ENCODE measurements at regions not wholly inside any gene's neighbourhood (a gene's known extent, or its start where the extent isn't known, plus 50 kb on each side); places are given as distances from the start of the nearest gene placed in this dataset.

GRCh38 chrX:42109428-42109827 lies 186.1 kb upstream of the CASK start:
- Histone ChIP-seq H3K4me1 (ENCODE audit: insufficient read depth, insufficient read length) (no peaks in the 10 kb centered on the region), H3K4me3 (ENCODE audit: insufficient read length, low read depth) (no peak overlapping the region), H3K36me3 (ENCODE audit: insufficient read depth, insufficient read length, low read length) (no peaks in the 10 kb centered on the region), H3K9me3 (ENCODE audit: insufficient read depth, low read length) (peaks cover 14% of the 10 kb centered on the region), H3K27me3 (ENCODE audit: insufficient read depth, insufficient read length) (no peaks in the 10 kb centered on the region), H3K9ac (ENCODE audit: insufficient read length, low read depth) (no peak overlapping the region)
- DNase-seq (ENCODE audit: low read depth, low spot score), result no peak
- TF ChIP-seq ZNF274 (IDR thresholded peaks at IDR 0.05; ENCODE audit: low read depth, low read length), result no peak

- no peak overlapping the region for H3K9ac ChIP-seq (ENCODE audit: insufficient read length, low read depth)
- H3K9me3 ChIP-seq (ENCODE audit: insufficient read depth, low read length), result peaks cover 5% of the 10 kb centered on the region
- no peaks in the 10 kb centered on the region for H3K36me3 ChIP-seq (ENCODE audit: insufficient read depth, insufficient read length, low read length)
- no peak for TF ChIP-seq YY1 (IDR thresholded peaks at IDR 0.05; ENCODE audit: insufficient read depth, insufficient read length)
- TF ChIP-seq ZNF274 (IDR thresholded peaks at IDR 0.05; ENCODE audit: low read depth, low read length), result no peak
- TF ChIP-seq SUZ12 (IDR thresholded peaks at IDR 0.05; ENCODE audit: extremely low read depth, insufficient read depth, insufficient read length), result no peak
- H3K4me1 ChIP-seq (ENCODE audit: insufficient read depth, insufficient read length), result no peaks in the 10 kb centered on the region
- no peak for DNase-seq (ENCODE audit: low read depth, low spot score)
- H3K27me3 ChIP-seq (ENCODE audit: insufficient read depth, insufficient read length), result no peaks in the 10 kb centered on the region
- H3K4me3 ChIP-seq (ENCODE audit: insufficient read length, low read depth), result no peak overlapping the region
Observed at GRCh38 chrX:42107495-42108488, 184.4 kb upstream of the CASK start.

GRCh38 chrX:42106556-42106955 lies 183.2 kb upstream of the CASK start:
- no peak for TF ChIP-seq YY1 (IDR thresholded peaks at IDR 0.05; ENCODE audit: insufficient read depth, insufficient read length)
- TF ChIP-seq ZNF274 (IDR thresholded peaks at IDR 0.05; ENCODE audit: low read depth, low read length), result no peak
- no peak for TF ChIP-seq SUZ12 (IDR thresholded peaks at IDR 0.05; ENCODE audit: extremely low read depth, insufficient read depth, insufficient read length)
- DNase-seq (ENCODE audit: low read depth, low spot score), result no peak
- no peak overlapping the region for H3K4me3 ChIP-seq (ENCODE audit: insufficient read length, low read depth)
- peaks cover 5% of the 10 kb centered on the region for H3K9me3 ChIP-seq (ENCODE audit: insufficient read depth, low read length)
- no peaks in the 10 kb centered on the region for H3K4me1 ChIP-seq (ENCODE audit: insufficient read depth, insufficient read length)
- H3K27me3 ChIP-seq (ENCODE audit: insufficient read depth, insufficient read length), result no peaks in the 10 kb centered on the region
- no peak overlapping the region for H3K9ac ChIP-seq (ENCODE audit: insufficient read length, low read depth)
- H3K36me3 ChIP-seq (ENCODE audit: insufficient read depth, insufficient read length, low read length), result no peaks in the 10 kb centered on the region

GRCh38 chrX:42102586-42103282 lies 179.4 kb upstream of the CASK start:
- Histone ChIP-seq H3K4me3 (ENCODE audit: insufficient read length, low read depth) (no peak overlapping the region), H3K4me1 (ENCODE audit: insufficient read depth, insufficient read length) (no peaks in the 10 kb centered on the region), H3K9ac (ENCODE audit: insufficient read length, low read depth) (no peak overlapping the region), H3K9me3 (ENCODE audit: insufficient read depth, low read length) (no peaks in the 10 kb centered on the region), H3K27me3 (ENCODE audit: insufficient read depth, insufficient read length) (no peaks in the 10 kb centered on the region), H3K36me3 (ENCODE audit: insufficient read depth, insufficient read length, low read length) (no peaks in the 10 kb centered on the region)
- no peak for TF ChIP-seq SUZ12 (IDR thresholded peaks at IDR 0.05; ENCODE audit: extremely low read depth, insufficient read depth, insufficient read length)
- DNase-seq (ENCODE audit: low read depth, low spot score), result no peak

- Histone ChIP-seq H3K9me3 (ENCODE audit: insufficient read depth, low read length) (no peaks in the 10 kb centered on the region), H3K27me3 (ENCODE audit: insufficient read depth, insufficient read length) (no peaks in the 10 kb centered on the region), H3K9ac (ENCODE audit: insufficient read length, low read depth) (no peak overlapping the region), H3K4me1 (ENCODE audit: insufficient read depth, insufficient read length) (no peaks in the 10 kb centered on the region), H3K36me3 (ENCODE audit: insufficient read depth, insufficient read length, low read length) (no peaks in the 10 kb centered on the region), H3K4me3 (ENCODE audit: insufficient read length, low read depth) (no peak overlapping the region)
- TF ChIP-seq SUZ12 (IDR thresholded peaks at IDR 0.05; ENCODE audit: extremely low read depth, insufficient read depth, insufficient read length) (no peak), ZNF274 (IDR thresholded peaks at IDR 0.05; ENCODE audit: low read depth, low read length) (no peak), YY1 (IDR thresholded peaks at IDR 0.05; ENCODE audit: insufficient read depth, insufficient read length) (no peak)
- no peak for DNase-seq (ENCODE audit: low read depth, low spot score)
Observed at GRCh38 chrX:42098900-42099299, 175.5 kb upstream of the CASK start.

- TF ChIP-seq SUZ12 (IDR thresholded peaks at IDR 0.05; ENCODE audit: extremely low read depth, insufficient read depth, insufficient read length) (no peak), ZNF274 (IDR thresholded peaks at IDR 0.05; ENCODE audit: low read depth, low read length) (no peak), YY1 (IDR thresholded peaks at IDR 0.05; ENCODE audit: insufficient read depth, insufficient read length) (no peak)
- Histone ChIP-seq H3K9me3 (ENCODE audit: insufficient read depth, low read length) (no peaks in the 10 kb centered on the region), H3K27me3 (ENCODE audit: insufficient read depth, insufficient read length) (no peaks in the 10 kb centered on the region), H3K4me3 (ENCODE audit: insufficient read length, low read depth) (no peak overlapping the region), H3K9ac (ENCODE audit: insufficient read length, low read depth) (no peak overlapping the region), H3K4me1 (ENCODE audit: insufficient read depth, insufficient read length) (no peaks in the 10 kb centered on the region), H3K36me3 (ENCODE audit: insufficient read depth, insufficient read length, low read length) (no peaks in the 10 kb centered on the region)
- no peak for DNase-seq (ENCODE audit: low read depth, low spot score)
Observed at GRCh38 chrX:42097486-42097885, 174.1 kb upstream of the CASK start.

GRCh38 chrX:42096265-42096920 lies 173.0 kb upstream of the CASK start:
- no peaks in the 10 kb centered on the region for H3K36me3 ChIP-seq (ENCODE audit: insufficient read depth, insufficient read length, low read length)
- H3K4me3 ChIP-seq (ENCODE audit: insufficient read length, low read depth), result no peak overlapping the region
- H3K9ac ChIP-seq (ENCODE audit: insufficient read length, low read depth), result no peak overlapping the region
- TF ChIP-seq SUZ12 (IDR thresholded peaks at IDR 0.05; ENCODE audit: extremely low read depth, insufficient read depth, insufficient read length), result no peak
- no peak for TF ChIP-seq YY1 (IDR thresholded peaks at IDR 0.05; ENCODE audit: insufficient read depth, insufficient read length)
- no peak for TF ChIP-seq ZNF274 (IDR thresholded peaks at IDR 0.05; ENCODE audit: low read depth, low read length)
- no peaks in the 10 kb centered on the region for H3K9me3 ChIP-seq (ENCODE audit: insufficient read depth, low read length)
- no peaks in the 10 kb centered on the region for H3K4me1 ChIP-seq (ENCODE audit: insufficient read depth, insufficient read length)
- DNase-seq (ENCODE audit: low read depth, low spot score), result no peak
- no peaks in the 10 kb centered on the region for H3K27me3 ChIP-seq (ENCODE audit: insufficient read depth, insufficient read length)

Data from NT2/D1 (cell line).